Stimulated activated CD8-positive, alpha-beta memory T cell treated with anti-CD3 and anti-CD28 coated beads, Interleukin-12 subunit alpha, Interleukin-12 subunit beta, amount 100 ng/mL, for 24 hours (primary cell): ENCODE measurements at regions not wholly inside any gene's neighbourhood (a gene's known extent, or its start where the extent isn't known, plus 50 kb on each side); places are given as distances from the start of the nearest gene placed in this dataset.
"Not testable (repeated sequence)": the region's sequence is repeated elsewhere in the genome, so short reads cannot be mapped to it uniquely, and the experiment has no call there.

ENCODE experiments used
- DNase-seq: peaks from one replicate; pipeline ENCODE4 v3.0.0-alpha.2; 2020; ENCODE audit errors: extremely low read depth

DNA sequence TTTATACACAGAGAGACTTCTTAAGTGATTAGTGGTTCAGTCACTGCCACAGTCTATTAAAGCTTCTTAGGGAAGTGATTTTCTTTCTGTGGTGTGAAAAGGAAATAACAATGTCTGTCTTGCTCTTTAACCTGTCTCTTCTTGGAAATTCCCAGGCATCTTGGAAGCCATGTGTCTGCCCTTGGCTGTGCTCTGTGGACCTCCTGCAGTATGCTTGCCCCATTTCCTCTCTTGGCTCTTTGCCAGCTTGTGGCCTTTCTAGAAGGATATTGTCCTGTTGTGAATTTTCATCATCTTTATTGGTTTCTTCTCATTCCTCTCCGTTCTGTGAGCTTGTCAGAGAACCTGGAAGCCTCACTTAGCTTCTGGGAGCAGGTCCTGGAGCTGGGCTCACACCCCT, 338.4 kb upstream of the C2CD4B start:
- no peak for DNase-seq

DNA sequence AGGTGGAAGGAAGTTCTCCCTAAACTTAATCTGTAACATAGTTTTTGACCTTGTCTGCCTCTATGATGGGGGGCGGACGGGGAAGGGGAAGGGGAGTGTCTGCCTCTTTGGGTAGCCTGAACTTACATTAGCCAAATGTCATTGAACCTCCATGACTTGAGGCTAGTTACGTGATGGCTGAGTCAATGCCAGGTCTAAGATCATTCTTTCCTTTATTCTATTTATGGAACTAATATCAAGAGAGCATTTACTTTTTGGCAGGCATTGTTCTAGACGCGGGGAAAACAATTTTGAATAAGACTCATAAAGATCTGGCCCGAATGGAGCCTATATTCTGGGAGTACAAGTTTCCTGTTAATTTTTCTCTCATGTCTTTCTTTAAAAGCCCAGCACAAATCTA, 340.7 kb upstream of the C2CD4B start:
- DNase-seq = no peak

DNA sequence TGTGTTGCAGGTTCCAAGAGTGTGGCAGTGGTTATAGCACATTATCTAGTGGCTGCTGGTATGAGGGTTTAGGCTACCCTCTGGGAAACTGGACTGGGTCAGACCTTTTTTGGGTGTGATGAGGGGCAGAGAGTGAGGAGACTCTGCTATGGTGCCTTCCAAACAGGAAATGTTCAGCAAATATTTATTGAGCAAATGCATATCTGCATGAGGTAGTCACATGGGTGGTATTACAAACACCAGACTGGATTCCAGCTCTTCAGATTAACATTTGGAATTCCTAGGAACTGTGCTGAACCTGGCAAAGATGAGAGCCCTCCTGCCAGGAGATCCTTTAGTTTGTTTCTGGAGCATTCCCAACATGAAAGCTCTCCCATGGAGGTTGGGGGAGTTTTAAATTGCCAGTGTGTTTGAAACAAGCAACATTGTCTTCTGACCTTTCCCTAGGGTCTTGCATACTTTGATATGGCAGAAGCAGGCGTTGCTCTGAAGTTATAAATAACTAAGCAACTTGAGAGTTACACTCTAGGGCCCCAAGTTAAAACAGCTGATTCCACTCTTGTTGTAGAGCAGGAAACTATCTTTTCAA, 341.2 kb upstream of the C2CD4B start:
- DNase-seq = no peak

DNA sequence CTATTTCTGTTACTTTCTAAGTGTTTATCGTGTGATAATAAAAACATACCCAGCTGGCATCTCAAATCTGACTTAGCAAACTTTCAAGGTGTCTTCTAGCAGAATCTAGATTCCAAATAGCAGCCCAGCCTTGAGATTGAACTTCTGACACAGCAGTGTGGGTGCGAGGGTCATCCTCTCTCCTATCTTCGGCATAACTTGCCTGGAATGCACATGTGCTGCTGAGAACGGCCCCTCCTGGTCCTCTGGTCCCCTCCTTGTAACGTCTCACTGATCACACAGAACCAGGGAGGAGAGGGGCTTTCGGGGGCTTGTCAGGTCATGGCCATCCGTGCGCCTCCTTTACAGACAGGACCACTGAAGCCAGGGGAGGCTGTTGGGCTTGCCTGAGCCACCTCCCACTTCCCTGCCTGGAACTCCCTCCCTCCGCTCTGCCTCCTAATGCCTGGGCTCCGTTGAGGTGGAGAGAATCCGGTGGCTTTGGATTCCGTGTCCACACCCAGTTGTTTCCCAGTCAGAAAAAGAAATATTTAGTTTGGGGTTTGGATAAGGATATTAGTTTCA, 344.4 kb upstream of the C2CD4B start:
- DNase-seq = no peak

DNA sequence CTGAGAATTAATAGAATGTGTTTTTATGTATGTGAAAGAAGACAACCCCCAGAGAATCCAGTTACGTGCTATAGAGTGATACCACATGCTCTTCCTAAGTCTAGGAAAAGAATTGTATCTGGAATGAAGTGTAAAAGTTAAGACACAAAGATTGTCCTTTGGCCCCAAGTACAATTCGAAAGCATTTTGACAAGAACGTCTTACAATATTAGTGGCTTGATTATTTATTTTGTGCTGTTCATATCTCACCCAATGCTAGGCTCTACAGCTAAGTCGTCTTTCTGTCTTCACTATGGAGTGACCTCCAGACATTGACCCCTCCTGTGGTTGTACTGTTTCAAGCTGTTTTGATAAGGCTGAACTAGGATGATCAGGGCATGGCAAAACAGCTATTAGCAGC, 345.7 kb upstream of the C2CD4B start:
- DNase-seq = no peak

DNA sequence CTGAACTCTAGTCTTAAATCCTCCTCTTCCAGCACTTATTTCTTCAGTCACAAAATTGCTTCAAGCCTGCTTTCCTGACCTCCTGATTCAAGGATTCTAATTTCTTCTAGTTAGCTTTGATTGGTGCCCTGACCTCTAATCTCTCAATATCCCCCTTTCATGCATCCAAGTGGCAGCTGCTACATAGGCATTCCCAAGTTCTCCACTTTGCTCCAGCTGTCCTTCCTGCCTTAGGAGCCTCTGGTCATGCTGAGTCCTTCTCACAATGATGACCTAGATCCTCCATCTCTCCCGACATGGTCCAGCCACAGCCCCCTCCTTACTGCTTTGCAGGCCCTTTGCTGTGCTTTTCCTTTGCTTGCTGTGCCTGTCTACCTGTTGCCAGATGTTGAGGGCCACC, 347.8 kb upstream of the C2CD4B start:
- DNase-seq = no peak

DNA sequence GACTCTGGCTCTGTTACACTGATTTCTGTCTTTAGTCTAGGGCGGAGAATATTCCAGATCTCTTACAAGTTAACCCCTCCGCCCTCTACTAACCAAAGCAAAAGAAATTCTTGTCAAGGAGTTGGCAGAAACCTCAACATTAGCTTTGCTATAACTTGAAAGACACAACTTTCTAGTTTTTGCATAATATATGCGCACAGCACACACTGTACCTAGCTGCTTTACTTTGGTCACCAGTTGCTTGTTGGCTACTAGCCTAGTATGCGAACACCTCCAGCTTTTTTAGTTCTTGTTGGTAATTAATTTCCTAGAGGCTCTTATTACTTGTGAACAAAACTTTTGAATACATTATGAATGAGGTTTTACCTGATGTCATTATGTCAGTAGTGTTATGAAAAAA, 348.8 kb upstream of the C2CD4B start:
- no peak for DNase-seq

DNA sequence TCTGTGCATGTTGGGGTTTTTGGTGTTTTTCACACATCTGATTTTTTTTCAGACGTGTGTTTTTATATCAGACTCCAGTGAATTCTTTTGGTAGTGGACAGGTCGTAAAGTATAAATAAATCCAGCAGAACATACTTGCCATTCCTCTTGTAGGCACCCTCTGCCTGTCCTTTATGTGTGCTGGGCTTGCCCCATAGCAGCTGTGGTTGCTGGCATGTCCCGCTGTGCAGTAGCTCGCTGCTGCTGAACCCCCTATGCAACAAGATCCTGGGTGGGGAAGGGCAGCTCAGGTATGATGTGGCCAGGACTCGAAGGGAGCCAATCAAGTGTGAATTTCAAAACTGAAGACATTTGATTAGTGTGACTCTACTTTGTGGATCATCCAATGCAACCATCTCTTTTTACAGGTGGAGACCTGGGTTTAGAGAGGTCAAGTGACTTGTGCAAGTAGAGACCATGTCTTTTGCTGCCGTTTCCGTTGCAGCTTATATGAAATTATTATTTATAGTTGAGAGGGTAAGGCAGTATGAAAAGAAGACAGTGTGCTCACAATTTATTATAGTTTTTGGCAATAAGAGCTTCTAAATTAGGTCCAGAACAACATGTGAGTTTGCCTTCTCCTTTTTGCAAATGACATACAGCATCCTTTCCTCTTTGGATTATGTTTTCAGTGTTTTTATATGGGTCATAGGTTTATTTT, 350.8 kb upstream of the C2CD4B start:
- no peak for DNase-seq

DNA sequence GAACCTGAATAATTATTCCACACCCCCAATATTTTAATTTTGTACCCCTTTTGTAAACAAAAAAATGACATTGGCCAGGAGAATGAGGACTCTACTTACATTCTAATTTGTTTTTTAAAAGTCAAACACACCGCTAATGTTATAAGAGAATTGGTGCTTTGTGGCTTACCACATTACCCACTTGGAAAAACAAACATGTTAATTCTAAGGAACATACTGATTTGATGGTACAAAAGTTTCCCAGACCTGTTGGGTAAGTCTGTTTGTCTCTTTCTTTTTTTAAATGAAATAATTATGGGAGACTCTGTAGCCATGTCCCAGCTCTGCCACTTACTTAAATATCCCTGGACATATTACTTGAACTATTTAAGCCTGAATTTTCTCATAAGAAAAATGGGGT, 352.5 kb upstream of the C2CD4B start:
- DNase-seq = no peak

DNA sequence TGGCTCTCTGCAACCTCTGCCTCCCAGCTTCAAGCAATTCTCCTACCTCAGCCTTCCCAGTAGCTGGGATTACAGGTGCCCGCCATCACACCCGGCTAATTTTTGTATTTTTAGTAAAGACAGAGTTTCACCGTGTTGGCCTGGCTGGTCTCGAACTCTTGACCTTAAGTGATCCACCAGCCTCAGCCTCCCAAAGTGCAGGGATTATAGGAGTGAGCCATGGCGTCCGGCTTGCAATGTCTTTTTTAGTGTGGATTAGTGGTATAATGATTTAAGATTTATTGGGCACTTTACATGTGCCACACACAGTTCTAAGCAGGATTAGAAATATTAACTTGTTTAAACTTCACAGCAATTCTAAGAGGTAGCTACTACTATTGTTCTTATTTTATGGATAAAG, 353.6 kb upstream of the C2CD4B start:
- DNase-seq = not testable (repeated sequence)

DNA sequence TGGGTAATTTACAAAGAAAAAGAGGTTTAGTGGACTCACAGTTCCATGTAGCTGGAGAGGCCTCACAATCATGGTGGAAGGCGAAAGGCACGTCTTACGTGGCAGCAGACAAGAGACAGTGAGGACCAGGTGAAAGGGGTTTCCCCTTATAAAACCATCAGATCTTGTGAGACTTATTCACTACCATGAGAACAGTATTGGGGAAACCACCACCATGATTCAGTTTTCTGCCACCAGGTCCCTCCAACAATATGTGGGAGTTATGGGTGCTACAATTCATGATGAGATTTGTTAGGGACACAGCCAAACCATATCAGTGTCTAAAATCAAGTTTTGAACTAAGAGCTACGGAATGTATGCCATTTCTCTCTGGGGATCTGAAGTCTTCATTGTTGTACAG, 354.8 kb upstream of the C2CD4B start:
- no peak for DNase-seq

DNA sequence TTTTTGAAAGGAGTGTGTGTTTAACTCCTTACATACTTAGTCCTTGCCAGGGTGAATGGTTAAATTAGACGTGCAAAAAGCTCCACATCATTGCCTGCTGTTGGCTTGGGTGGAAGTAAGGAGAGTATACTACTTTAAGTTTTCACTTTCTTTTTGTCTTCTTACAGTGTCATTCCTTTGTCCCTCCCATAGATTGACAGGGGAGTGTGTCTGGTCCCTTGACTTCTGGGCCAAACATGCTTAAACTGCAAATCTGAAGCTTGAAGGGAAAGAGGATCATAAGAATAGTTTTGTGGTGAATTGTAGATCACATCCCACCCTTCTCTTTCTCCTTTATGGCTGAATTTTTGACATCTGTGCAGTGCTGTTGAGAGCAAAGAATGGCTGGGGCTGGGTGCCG, 355.8 kb upstream of the C2CD4B start:
- no peak for DNase-seq

DNA sequence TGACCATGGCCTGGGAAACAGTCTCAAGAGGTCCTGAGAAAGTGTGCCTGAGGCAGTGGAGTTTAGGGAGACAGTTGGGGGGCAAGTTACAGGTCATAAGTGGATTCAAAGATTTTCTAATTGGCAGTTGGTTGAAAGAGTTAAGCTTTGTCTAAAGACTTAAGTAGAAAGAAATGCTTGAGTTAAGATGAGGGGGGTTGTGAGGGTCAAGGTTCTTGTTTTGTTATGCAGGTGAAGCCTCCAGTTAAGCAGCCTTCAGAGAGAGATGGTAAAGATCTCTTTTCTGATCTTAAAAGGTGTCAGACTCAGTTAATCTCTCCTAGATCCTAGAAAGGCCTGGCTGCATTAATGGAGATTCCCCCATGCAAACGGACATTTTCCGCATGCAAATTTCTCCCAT, 356.3 kb upstream of the C2CD4B start:
- DNase-seq = no peak

DNA sequence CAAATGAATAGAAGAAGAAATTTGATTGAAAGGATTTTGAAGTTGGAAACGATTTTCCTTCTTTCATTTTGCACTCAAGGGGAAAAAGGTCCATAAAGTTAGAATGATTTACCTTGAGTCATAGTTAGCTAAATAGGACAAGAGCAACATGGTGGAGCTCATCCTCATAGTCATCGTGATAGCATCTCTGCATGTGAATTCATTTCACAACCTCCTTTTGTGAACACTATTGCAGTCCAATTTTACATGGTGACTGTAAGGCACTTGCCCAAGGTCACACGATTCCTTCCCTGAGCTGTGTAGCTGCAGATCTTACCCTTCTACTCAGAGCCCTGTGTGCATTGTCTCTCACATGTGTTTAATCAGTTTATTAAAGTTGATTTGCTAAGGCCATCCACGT, 359.8 kb upstream of the C2CD4B start:
- no peak for DNase-seq

DNA sequence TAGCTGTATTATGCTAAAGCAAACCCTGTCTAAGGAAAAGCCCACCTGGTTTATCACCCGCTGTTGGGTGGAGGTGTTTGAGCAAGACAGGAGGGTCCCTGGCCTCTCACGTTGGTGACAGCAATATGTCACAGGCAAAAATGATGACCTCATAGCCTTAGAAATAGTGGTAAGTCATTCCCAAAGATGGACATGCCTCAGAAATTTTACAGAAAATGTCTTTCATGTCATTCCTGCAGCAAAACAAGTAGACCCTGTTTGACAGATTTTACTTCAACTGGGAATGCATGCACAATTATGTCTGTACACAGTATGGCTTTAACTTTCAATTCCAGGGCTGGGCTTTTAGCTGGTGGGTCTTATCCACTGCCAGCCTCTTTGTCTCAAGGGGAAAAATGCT, 362.3 kb upstream of the C2CD4B start:
- DNase-seq = no peak

DNA sequence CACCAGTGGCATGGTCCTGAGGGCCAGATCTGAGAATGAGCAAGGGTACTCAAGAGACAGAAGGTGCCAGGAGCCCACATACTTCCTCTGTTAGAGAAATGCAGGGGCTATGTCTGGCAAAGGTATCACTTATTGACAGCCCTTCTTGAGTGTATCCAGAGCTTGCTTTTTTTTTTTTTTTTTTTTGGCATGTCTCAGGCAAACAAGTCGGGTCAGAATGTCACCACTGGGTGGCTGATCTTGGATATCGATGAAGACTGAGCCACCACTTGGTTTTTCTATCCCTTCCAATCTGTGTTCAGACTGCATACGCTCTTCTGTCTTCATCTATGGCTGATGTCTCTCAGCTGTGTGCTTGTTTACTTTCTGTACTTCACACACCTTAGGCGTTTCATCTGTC, 363.4 kb upstream of the C2CD4B start:
- DNase-seq = no peak

DNA sequence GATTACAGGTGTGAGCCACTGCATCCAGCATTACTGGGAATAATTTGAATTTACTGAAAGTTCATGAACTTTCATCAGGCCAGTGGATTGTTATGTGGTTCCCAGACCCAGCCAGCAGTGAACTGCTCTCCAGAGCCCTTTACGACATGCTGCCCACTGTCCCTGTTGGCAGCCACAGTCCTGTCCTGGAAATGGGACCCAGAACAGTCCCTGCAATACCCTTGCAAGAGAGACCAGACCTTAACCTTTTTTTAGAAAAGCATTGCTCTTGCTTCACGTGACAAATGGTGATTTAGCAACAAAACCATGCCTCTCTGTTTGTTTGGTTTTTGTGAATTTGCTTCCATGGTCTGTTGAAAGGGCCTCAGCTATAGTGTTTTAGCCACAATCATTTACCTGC, 367.3 kb upstream of the C2CD4B start:
- DNase-seq = no peak

DNA sequence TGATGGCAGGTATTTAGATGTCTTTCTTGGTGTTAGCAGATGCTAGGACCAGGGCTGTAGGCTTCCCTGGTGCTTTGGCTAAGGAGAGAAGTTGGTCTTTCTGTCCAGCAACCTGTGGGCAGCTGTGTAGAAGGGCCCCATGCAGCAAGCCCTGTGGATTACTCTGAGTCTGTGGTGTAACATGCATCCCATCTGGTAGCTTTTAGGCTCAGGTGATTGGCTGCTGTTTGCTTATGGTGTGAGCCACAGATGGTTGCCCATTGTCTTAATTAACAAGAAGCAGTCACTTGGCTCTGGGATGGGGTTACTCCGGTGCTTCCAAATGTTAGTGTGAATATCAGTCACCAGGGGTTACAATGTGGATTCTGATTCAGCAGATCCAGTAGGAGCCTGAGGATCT, 368.6 kb upstream of the C2CD4B start:
- DNase-seq = no peak

DNA sequence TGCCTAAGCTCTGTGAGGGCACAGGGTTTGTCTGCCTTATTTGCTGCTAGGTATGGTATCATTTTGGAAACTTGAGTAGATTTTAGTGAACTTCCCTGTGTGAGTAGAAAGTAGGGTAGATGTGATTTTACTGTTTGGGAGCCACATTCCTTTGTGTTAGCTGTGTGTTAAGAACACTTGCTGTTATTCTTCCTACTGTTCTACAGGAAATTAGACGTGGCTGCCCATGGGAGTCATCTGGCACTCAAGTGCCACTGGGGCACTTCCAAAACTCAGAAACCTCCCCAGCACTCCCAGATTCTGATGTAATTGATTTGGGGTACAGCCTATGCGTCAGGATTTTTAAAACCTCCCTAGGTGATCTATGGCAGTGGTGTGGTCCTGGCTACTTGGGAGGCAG, 369.9 kb upstream of the C2CD4B start:
- DNase-seq = no peak

DNA sequence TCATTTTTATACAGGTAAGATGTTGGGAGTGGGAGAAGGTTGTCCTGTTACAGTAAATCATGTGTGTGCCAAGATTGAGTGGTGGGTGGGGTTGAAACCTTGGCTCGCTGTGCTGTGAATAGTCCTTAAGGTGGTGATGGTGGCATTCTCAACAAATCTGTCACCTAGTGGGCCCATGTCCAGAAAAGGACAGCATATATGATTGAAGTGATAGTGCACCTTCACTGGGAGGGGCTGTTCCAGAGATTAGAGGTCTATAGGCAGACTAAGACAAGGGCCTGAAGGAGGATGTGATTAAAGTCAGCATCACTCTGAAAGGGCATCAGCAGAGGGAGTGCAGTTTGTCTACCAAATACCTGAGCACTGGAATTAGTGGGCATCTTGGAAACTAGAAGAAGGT, 374.2 kb upstream of the C2CD4B start:
- DNase-seq = no peak

DNA sequence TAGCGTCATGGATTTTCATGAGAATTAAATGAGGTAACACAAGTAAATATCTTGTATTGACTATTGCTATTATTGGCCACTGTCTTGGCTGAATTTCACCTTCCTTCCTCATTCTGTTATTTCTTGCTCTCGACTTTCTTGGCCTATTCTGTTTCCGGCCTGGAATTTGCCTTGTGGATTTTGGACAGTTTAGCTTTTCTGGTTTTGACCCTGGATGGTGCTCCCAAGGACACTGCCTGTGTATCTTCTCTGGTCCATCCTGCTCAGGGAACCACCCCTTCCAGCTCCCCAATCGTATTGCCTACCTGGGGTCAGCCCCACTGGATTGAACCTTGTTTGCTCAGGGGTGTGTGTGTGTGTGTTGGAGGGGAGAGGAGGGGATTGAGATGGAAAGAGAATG, 376.2 kb upstream of the C2CD4B start:
- DNase-seq = no peak

DNA sequence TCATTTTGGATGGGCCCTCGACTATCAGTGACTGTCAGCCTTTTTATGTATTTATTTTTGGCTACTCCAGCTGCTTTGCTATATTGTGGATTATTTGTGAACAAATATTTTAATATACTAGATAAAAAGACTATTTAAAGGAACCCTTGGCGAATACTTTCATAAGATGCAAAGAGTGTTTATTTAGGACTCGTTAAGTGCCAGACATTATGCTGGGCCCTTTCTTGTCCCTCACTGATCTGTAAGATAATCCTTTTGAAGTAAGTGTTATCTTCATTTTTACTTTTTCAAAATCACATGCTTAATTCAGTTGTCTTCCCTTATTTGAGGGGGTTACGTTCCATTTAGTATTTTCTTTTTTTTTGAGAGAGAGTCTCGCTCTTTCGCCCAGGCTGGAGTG, 376.8 kb upstream of the C2CD4B start:
- no peak for DNase-seq

DNA sequence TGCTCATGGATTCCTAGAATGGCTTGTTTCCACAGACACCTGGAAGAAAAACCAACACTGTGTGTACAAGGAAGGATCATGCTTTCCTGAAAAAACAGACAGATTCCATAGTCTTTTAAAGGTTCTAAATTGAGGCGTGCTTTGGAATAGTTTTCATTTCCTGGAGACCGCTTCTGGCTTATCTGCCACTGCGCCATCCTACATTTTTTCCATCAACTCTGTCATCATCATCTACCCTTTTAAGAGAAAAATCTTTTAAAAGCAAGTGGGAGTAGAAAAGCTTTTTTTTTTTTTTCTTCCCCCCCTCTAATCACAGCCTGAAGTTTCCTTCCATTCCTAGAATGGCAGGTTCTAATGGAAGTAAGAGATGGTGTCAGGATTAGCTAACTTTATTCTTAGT, 379.4 kb upstream of the C2CD4B start:
- no peak for DNase-seq
